H1 (cell line): ENCODE measurements at regions not wholly inside any gene's neighbourhood (a gene's known extent, or its start where the extent isn't known, plus 50 kb on each side); places are given as distances from the start of the nearest gene placed in this dataset.

Experiments used
- JUND ChIP-seq: IDR thresholded peaks from 2 replicates; pipeline ENCODE4 v1.6.1; 2011; ENCODE audit warnings: mild to moderate bottlenecking, improper control_type of control experiment, low read length
- POLR2AphosphoS5 ChIP-seq: IDR thresholded peaks from 2 replicates; pipeline ENCODE4 v1.6.1; 2011; ENCODE audit warnings: low read depth, low read length
- YY1 ChIP-seq: IDR thresholded peaks from 2 replicates; pipeline ENCODE4 v1.6.1; 2011; ENCODE audit warnings: low read depth, mild to moderate bottlenecking, low read length
- TF ChIP-seq, protein P1 (sequence below): fragments of 300-600 bp; sonication (generic); IDR thresholded peaks from 2 replicates; pipeline ENCODE4 v1.7.1; 2012; ENCODE audit warnings: low read length, moderate library complexity, mild to moderate bottlenecking, inconsistent platforms; ENCODE audit not compliant: insufficient replicate concordance

DNA sequence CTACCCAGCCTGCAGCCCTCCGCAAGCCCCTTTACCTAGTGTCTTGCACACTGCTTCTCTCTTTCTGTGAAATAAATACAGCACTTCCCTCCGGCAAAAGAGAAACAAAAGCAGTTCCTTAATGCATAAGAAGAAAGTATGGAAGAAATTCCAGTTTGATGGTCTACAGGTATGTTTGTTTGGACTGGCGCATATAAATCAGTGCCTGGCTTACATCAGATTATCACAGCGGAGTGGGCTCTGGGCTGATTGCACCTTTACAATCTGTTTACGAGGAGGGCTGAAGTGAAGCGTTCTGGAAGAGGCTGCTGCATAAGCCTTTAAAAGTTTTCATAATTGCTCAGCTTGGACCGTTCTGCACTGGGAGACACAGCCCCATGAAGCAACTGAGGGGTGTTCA lies 153.5 kb upstream of the FOXF1 start (continued):
- TF ChIP-seq, protein P1, sequence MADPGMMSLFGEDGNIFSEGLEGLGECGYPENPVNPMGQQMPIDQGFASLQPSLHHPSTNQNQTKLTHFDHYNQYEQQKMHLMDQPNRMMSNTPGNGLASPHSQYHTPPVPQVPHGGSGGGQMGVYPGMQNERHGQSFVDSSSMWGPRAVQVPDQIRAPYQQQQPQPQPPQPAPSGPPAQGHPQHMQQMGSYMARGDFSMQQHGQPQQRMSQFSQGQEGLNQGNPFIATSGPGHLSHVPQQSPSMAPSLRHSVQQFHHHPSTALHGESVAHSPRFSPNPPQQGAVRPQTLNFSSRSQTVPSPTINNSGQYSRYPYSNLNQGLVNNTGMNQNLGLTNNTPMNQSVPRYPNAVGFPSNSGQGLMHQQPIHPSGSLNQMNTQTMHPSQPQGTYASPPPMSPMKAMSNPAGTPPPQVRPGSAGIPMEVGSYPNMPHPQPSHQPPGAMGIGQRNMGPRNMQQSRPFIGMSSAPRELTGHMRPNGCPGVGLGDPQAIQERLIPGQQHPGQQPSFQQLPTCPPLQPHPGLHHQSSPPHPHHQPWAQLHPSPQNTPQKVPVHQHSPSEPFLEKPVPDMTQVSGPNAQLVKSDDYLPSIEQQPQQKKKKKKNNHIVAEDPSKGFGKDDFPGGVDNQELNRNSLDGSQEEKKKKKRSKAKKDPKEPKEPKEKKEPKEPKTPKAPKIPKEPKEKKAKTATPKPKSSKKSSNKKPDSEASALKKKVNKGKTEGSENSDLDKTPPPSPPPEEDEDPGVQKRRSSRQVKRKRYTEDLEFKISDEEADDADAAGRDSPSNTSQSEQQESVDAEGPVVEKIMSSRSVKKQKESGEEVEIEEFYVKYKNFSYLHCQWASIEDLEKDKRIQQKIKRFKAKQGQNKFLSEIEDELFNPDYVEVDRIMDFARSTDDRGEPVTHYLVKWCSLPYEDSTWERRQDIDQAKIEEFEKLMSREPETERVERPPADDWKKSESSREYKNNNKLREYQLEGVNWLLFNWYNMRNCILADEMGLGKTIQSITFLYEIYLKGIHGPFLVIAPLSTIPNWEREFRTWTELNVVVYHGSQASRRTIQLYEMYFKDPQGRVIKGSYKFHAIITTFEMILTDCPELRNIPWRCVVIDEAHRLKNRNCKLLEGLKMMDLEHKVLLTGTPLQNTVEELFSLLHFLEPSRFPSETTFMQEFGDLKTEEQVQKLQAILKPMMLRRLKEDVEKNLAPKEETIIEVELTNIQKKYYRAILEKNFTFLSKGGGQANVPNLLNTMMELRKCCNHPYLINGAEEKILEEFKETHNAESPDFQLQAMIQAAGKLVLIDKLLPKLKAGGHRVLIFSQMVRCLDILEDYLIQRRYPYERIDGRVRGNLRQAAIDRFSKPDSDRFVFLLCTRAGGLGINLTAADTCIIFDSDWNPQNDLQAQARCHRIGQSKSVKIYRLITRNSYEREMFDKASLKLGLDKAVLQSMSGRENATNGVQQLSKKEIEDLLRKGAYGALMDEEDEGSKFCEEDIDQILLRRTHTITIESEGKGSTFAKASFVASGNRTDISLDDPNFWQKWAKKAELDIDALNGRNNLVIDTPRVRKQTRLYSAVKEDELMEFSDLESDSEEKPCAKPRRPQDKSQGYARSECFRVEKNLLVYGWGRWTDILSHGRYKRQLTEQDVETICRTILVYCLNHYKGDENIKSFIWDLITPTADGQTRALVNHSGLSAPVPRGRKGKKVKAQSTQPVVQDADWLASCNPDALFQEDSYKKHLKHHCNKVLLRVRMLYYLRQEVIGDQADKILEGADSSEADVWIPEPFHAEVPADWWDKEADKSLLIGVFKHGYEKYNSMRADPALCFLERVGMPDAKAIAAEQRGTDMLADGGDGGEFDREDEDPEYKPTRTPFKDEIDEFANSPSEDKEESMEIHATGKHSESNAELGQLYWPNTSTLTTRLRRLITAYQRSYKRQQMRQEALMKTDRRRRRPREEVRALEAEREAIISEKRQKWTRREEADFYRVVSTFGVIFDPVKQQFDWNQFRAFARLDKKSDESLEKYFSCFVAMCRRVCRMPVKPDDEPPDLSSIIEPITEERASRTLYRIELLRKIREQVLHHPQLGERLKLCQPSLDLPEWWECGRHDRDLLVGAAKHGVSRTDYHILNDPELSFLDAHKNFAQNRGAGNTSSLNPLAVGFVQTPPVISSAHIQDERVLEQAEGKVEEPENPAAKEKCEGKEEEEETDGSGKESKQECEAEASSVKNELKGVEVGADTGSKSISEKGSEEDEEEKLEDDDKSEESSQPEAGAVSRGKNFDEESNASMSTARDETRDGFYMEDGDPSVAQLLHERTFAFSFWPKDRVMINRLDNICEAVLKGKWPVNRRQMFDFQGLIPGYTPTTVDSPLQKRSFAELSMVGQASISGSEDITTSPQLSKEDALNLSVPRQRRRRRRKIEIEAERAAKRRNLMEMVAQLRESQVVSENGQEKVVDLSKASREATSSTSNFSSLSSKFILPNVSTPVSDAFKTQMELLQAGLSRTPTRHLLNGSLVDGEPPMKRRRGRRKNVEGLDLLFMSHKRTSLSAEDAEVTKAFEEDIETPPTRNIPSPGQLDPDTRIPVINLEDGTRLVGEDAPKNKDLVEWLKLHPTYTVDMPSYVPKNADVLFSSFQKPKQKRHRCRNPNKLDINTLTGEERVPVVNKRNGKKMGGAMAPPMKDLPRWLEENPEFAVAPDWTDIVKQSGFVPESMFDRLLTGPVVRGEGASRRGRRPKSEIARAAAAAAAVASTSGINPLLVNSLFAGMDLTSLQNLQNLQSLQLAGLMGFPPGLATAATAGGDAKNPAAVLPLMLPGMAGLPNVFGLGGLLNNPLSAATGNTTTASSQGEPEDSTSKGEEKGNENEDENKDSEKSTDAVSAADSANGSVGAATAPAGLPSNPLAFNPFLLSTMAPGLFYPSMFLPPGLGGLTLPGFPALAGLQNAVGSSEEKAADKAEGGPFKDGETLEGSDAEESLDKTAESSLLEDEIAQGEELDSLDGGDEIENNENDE: no peak
- TF ChIP-seq YY1 (no peak), JUND (no peak), POLR2AphosphoS5 (no peak)
